GM13977 (cell line): ENCODE measurements at regions not wholly inside any gene's neighbourhood (a gene's known extent, or its start where the extent isn't known, plus 50 kb on each side); places are given as distances from the start of the nearest gene placed in this dataset.
A peak's percentile ranks its signal among the peaks of the same experiment; 100 is the strongest.

Source experiments
- DNase-seq: peaks from one replicate; pipeline ENCODE4 v3.0.0; 2012; ENCODE audit warnings: low spot score
- CTCF ChIP-seq: IDR thresholded peaks from 2 replicates; pipeline ENCODE4 v1.5.1; 2012; ENCODE audit warnings: mild to moderate bottlenecking, control low read depth; ENCODE audit not compliant: insufficient read depth; ENCODE audit errors: extremely low read depth, missing control alignments
- in situ Hi-C: fragments of 300-500 bp; cut with MboI; formaldehyde crosslinking; loops from one replicate; pipeline ENCODE4 v1.12.0; 2022; ENCODE audit warnings: low sequenced_read_pairs, low pct_unique_long_range_greater_than_20kb, mixed read lengths, inconsistent platforms; ENCODE audit not compliant: unreplicated experiment

DNA sequence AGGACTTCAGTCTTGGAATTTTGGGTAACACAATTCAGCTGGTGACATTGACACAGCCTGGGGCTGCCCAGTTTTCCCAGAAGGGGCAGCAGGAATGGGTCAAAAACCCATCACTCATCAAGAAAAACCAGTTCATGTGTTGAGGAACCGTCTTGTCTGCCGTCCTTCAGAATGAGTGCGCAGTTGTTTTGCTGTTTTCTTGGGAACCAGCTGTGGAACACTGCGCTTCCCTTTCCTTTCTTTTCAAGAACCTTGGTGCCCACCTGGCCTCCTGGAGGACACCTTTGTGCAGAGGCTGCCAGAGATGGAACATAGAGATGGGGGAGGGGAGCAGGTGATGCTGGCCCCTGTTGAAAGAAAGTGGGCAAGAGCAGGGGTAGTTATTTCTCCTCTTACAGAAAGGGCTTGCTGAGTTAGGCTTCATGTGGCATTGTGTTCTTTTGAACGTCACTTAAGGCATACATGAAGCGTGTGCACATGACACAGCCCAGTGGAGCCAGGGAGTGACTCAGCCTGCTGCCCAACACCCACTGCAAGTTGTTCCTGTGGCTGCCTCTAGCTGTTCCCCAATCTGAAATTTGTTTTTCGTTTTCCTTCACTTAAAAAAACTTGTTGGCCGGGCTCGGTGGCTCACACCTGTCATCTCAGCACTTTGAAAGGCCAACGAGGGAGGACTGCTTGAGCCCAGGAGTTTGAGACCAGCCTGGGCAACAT is 87.4 kb upstream of the TNS3 start:
- in situ Hi-C loops = no loop called here
- peak; percentile 86 for DNase-seq
- peak; percentile 3 for TF ChIP-seq CTCF

- no peak for TF ChIP-seq CTCF
- in situ Hi-C loops = no loop called here
- DNase-seq = no peak
Observed at GRCh38 chr7:47666164-47666862, 84.4 kb upstream of the TNS3 start.

- in situ Hi-C loops = no loop called here
- no peak for TF ChIP-seq CTCF
Observed at GRCh38 chr7:47664650-47665195, 82.8 kb upstream of the TNS3 start.

GRCh38 chr7:47663851-47664250 is 81.9 kb upstream of the TNS3 start:
- DNase-seq = no peak

More at GRCh38 chr7:47664650-47665195, 82.8 kb upstream of the TNS3 start:
- no peak for DNase-seq

DNA sequence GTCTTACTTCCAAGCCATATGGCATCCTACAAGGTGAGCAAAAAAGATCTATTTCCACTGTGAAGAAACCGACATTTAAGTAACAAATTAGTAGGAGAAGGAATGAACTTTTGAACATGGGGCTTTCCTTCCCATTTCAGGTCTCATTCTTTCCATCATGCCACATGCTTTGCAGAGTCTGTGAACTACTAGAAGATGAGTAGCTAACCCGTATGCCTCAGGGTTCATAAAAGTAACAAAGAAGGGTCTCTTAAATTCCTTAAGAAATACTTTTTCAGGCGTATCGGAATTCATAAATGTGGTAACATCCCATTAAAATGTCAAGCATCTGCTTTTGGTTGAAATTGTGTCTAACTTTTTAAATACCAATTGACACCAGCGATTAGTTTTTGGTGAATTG is 81.3 kb upstream of the TNS3 start:
- in situ Hi-C loops = no loop called here
- no peak for DNase-seq
- no peak for TF ChIP-seq CTCF

More at GRCh38 chr7:47663851-47664250, 81.9 kb upstream of the TNS3 start:
- in situ Hi-C loops = no loop called here
- no peak for TF ChIP-seq CTCF

DNA sequence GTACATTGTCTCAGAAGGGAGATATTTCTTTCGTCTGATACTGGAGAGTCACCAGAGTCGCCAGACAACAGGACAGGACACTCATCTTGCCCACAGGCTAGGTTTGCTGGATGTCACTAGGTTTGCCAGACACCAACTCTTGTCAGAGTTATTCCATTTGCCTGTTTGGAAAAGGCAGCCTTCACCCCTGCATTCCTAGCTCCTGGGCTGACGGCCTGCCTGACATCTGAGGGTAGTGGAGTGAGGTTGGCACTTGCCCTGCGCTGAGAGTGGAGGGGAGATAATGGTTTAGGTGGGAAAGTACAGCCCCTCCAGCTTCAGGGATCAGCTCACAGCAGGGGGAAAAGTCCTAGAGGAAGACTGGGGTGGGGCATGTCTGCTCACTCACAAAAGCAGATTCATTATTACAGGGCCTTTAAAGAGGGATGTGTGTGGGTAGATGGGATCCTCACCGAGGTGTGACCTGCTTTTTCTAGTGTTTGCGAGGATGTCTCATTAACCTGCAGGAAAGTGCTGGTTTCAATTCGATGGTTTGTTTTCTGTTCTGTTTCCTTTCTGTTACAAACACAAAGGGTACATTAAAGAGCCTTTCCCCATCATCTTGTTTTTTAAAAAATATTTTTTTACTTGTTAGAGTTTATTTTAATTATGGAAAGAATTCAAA is 79.3 kb upstream of the TNS3 start:
- in situ Hi-C loops = no loop called here
- no peak for TF ChIP-seq CTCF
- DNase-seq = no peak
